GM21423 (cell line): ENCODE measurements at regions not wholly inside any gene's neighbourhood (a gene's known extent, or its start where the extent isn't known, plus 50 kb on each side); places are given as distances from the start of the nearest gene placed in this dataset.

Experiments used
- ATAC-seq: cut with Tn5 transposase; IDR thresholded peaks from one replicate; pipeline ENCODE4 v1.9.1; 2021; ENCODE audit warnings: mild to moderate bottlenecking, moderate library complexity; ENCODE audit not compliant: unreplicated experiment

DNA sequence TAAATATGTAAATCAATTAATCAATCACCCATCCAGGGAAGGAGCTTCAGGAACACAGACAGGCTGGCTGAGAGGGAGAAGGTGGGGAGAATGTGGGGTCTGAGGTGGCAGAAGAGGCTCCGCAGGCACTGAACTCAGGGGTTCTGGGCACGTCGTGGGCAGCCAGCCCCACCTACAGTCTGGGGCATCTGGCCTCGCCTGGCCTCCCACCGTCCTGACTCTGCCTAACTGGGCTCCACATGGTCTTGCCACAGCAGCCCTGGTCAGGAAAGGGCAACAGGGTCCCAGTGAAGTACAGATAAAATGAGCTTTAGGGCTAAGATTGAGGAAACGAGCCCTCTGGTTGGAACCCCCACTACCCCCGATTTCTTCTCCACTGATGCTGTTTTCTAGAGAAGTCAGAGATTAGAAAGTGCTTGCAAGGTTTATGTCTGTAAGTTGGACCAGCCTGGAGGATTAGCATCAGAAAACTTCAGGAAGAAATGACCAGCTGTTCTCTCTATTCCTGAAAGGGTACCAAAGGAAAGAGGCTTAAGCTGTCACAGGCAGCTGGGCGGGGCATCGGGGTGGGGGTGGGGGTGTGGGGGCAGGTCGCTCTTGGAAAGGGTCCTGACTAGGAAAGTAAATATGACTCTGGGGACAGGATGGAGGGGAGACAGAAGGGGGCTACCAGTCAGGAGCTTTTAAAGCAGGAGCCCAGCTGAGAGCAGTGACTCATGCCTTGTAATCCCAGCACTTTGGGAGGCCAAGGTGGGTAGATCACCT, 261.7 kb downstream of the BUD13 start:
- ATAC-seq = no peak

DNA sequence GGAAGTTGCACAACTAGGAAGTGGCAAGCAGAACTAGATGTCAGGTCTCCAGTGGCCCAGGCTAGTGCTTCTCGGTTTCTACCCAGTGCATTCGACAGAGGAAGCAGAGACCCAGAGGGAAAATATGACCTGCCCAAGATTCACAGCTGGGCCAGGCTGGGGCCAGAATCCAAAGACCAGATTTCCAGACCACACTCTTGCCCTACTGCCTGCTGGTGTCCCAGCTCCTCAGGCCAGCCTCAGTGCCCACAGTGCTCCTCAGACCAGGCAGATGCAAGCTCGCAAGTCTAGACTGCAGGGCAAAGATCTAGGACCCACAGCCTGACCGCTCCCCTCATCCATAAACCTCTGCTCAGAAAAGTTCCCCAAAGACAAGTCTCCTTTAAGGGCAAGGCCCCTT, 262.6 kb downstream of the BUD13 start:
- no peak for ATAC-seq

DNA sequence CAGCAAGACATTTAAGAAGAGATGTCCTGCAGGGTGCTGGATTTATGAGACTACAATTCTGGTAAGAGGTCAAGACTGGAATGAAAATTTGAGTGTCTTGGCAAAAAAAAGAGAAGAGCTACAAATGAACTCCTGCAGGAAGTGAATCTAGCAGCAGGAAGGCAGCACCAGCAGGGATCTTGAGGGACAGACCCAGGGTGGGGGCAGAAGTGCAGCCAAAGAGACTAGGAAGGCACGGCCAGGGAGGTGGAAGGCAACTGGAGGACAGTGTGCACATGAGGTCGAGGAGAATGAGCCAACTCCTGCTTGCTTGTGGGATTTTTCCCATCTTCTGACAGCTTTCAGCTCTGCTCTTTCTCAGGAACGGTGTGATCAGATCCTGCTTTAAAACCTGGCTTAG, 263.2 kb downstream of the BUD13 start:
- ATAC-seq = no peak

DNA sequence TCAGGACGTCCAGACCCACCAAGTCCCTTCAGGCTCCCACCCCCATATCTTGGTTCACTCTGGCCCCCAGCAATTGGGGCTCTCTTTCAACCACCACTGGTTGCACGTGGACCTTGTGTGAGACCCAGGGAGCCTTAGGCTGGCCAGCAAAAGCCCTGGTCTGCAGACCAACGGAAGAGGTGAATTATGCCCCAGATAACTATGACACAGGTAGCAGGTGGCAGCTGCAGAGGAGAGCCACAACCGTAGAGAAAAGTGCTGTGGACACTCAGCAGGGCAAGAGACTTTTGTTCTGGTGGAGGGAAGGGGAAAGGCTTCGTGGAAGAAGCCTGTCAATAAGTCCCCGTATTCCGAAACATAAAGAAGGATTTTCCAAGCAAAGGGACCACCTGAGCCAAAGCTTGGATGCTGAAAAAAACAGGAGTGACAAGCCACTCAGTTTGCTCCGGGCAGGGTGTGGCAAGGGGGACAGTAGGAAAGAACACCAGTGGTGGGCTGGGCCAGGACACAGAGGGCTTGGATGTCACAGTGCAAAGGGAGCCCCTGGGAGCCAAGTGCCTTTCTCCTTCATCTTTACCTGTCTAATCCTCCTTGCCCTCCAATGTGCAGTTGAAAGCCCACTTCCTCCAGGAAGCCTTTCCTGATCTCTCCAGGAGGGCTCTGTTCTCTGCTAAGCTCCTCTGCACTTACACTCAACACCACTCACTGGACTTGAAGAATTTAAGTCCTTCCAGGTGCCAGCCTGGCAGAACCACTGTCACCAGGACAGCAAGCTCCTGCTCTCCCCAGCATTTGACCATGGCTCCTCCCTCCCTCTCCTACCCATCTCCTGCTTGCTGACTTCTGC, 264.7 kb downstream of the BUD13 start:
- no peak for ATAC-seq

DNA sequence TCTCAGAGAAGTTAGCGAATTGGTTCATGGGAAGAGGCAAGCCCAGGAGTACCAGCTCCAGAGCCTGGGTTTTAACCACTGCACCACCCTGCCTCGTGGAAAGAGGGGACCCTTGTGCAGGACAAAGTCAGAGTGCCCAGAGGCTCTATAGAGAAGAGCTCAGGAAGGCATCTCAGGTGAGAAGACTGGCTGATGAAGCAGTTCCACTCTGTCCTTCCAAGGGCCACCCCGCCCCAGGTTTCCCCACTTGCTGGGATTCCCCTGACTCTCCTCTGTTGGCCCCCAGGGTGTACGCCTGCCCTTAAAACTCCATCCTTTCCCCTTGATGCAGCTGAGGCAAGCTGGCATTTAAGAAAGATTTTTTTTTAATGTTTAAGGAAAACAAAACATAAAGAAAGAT, 265.8 kb downstream of the BUD13 start:
- no peak for ATAC-seq

DNA sequence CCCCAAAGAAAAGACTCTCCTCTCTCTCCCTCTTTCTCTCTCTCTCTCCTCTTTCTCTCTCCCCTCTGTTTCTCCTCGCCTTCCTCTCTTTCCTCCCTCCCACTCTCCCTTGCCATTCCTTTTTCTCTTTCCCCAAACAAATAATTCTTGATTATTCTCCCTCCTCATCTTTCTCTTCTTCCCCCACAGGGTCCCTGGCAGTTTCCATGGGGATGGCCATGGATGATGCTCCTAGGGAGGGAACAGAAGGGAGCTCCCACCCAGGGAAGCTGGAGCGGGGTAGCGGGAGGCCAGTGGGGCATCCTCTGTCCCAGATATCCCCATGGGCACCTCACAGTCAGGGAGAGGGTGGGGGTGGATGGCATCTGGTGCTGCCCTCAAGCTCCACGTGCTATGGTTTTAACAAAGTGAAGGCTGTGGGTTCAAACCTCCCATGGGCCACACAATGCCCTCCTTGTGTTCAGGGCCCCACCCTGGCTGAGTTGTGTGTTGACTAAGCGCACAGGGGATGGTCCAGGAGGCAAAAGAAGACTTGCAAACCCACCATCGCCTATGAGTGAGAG, 266.4 kb downstream of the BUD13 start:
- ATAC-seq = no peak

DNA sequence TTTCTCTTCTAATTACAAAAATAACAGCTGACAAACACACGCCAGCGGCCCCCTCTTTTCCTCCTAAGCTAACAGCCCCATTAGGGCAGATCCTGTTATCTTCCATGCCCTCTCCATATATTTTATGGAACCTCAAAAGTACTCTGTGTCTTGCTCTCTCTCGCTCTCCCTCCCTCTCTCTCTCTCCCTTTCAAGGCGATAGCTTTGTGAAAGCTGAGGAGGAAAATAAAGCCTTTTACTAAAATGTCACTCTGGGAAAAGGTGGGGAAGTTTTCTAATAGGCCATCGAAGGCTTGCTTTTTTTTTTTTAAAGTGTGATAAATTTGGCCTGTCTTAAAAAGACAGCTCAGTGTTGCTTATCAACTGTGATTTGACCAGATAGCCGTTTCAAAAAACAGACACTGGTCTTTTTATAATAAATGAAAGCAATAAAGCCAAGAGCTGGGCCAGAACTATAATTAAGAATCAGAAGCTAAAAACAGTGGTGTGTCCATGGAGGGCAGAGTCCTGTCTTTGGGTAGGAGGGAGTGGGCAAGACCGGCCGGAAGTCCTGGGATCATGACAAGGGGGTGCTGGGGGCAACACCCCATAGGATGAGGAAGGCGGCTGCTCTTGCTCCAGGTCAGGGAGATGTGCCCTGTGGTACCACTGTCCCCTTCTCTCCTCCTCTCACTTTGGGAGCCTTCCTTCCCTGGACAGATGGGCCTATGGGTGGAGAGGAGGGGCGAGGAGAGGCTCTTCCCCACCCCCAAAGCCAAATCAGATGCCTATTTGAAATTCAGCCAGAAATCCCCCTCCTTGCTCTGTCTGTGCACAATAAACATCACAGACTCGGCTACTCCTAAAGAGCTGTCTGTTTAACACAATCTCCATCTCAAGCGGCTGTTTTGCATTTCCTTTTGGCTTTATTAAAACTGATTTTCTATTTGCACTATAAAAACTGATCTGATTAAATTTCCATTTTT, 267.2 kb downstream of the BUD13 start:
- ATAC-seq = no peak

DNA sequence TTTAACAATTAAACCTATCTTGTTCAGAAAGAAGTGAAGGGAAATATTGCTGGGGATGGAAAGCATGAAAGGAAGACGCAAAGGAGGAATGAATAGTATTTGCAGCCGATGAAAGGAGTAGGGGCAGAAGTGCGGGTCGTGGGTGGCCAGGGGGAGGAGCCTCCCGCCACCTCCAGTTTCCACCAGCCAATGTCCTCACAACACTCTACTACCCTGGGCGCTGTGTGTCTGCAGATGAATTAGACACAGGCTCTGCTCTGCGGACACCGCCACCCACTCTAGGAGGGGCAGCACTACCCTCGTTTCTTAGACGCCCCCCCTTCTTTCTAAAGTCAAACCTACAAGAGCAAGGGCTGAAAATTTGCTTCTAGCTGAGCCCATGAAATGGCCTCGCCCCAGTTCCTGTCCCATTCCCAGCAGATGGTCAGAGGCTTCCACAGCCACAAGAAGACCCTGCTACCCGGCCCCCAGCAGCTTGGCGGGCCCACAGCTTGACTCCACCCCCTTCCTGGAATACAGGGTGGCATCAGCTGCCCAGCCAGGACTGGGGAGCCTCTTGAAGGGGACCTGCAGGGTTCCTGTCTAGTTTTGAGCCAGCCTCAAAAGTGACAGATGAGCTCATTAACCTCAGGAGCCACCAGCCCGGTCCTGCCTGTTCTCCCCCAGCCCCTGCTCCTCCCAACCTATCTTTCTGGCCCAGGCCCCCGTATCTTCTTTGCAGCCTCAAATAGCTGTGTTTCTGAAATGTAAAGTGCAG, 268.1 kb downstream of the BUD13 start:
- no peak for ATAC-seq

DNA sequence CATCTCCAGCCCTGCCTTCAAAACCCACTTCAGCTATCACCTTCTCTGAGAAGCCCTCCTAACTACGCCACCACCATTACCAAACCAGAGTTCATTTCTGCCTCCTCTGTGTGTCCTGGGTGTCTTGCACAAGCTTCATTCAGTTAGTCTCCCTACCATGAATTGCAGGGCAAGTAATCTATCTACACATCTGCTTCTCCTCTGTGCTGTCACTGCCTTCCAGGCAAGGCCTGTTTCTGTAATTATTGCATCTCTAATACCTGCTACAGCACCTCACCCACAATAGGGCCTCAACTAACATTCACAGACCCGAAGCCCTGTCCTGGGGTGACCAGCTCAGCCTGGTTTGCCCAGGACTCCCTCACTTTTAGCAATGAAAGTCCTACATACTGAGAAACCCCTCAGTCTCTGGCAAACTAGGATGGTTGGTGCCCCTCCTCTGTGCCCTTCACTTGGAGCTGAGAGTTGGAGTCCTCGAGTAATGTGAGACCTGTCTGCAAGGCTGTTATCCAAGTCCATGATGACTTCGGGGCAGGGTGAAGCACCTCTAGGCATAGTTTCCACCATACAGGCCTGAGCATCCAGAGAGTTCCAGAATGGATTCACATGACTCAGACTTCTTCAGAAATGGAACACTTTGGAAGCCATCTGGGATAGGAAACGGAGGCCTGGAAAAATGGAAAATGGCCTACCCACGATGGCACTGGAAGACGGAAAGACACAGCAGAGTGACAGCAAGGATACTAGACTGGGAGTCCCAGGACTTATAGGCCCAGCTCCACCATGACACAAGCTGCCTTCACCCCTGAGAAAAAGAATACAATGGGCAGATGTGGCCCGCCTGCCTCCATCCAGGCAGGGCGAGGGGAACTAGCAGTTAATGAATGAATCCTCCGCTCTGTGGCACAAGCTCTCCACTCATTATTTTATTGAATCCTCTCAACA, 269.3 kb downstream of the BUD13 start:
- ATAC-seq = no peak

DNA sequence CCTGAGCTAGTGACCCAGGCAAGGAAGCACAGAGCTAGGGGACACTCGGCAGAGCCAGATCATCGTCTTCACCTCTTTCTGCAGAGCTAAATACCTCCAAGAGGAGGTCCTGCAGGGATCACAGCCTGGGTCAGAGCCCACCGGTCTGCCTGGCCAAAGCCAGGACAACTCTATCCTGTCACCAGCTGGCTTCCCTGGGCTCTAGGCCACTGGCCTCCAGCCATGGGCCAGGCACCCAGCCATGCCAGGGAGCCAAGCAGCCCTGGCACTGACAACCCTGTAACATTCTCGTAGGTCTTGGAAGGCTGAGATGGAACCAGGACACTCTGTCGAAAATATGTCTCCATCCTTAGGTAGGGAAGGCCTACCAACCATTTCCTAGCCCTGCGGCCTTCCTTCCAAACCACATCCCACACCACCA, 270.1 kb downstream of the BUD13 start:
- no peak for ATAC-seq

DNA sequence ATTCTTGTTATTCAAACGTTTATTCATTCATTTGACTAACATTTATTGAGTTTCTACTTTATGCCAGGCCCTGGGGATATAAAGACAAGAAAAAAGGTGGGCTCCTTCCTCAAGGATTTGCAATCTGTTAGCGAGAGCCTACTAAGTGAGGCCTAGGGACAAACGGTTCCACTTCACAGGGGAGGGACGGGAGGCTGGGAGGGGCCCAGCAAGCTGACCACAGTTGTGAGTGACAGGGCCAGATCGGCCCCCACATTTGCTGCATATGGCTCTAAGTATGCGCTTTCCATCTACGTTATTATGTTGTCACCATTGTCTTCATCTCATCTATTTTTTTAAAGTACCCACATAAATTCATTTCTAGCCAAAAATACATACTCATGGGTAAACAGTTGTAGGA, 271.1 kb downstream of the BUD13 start:
- ATAC-seq = no peak

DNA sequence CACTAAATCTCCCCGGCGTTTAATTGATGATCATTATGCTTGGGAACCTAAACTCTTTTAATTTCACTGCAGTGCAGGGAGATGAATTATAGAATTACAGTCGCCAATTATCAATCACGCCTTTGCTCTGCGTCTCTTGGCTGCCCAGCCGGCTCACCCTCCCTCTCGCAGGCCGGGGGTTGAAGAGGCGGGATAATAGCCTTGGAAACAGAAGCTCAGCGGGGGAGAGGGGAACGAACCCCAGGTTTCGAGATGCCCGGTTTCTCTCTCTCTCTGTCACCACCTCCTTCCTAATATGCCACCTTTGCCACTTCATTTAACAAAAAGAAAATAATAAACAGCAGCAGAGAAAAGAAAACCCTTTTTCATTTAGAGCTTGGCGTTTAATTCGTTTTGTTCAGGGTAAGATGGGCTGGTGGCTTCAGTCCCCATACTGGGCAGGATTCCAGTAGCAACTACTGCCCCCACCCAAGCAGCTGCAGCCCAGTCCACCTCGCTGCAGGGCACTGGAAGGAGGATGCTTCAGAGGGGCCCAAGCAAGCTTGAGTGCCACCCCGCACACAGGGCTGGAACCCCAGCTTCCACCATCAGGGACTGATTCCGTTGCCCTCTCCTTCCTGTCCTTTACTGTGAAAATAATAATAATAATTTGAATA, 271.7 kb downstream of the BUD13 start:
- no peak for ATAC-seq

DNA sequence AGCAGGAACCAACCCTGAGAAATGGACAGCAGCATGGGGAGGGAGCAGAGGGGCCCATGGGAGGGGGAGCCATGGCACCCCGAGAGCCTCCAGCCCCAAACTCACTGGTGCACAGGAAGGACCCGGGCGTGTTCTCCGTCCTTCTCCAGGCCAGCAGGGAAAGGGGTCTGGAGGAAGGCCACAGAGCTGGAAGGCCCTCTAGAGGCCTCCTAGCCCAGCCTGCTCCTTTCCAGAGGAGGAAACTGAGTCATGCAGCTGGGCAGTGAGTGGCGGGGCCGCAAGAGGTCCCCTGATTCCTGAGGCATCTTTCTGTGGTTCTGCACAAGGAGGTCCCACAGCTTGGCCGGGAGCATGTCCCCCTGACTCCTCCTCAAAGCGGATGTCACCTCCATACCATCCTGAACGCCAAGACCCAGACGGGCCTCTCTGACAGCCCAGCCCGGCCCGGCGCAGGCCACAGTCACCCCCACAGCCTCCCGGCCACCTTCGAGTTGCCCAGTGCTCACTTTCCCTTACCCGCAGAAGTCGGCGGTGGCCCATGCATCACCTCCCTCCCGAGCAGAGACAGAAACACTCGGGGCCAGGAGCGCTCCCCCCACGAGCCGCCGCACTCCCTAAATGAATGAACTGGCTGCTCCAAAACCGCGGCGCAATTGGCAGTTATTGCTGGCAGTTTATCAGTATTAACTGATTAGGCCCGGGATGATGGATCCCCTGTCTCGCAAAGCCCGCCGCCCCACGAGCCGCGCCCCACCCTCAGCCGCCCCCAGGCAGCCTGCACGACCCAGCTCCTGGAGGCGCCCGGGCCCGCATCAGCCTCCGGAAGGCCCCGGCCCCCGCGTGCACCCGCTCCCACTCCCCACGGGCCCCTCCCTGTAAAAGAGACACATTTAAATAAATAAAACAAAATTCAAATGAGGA, 272.5 kb downstream of the BUD13 start:
- no peak for ATAC-seq

DNA sequence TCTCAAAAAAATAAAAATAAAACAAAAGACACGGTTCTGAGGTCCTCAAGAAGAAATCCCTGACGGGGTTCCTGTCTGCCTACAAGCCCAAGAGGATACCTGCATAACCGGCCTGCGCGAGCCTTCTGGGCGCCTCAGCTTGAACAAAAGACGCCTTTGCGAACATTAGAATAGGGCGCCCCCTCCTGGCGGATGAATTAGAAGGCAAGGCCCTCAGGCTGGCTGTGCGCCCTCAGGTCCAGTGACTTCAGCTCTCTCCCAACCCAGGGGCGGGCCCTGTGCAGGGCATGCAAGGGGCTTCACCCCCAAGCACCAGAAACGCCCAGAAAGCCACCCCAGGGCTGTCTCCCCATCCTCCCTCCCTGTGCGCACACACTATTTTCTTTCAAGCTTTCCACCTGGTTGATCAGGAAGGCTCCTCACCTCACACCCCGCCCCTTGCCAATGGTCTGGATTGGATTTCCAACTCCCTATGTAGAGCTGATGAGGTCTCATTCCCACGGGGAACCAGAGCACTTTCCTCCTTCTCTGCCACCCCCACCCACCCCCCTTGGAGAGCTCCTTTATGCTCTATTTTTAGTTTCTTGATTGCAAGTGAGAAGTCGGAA, 273.3 kb downstream of the BUD13 start:
- no peak for ATAC-seq

DNA sequence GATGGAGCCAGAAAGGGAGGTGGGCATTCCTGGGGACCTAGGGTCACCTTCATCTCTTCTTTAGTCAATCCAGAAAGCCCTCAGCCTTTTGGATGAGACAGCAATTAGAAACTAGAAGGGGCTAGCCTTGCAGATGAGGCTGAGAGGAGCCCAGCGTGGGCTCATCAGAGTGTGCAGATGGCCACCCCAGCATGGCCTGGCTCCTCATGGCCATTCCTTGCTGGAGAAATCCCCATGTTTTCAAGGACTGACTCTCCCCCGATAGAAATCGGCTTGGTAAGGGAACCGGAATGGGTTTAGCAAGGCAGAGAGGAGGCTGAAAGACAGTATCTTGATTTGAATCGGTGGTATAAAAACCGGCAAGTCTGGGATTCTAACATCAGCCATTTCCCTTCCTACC, 274.6 kb downstream of the BUD13 start:
- no peak for ATAC-seq

DNA sequence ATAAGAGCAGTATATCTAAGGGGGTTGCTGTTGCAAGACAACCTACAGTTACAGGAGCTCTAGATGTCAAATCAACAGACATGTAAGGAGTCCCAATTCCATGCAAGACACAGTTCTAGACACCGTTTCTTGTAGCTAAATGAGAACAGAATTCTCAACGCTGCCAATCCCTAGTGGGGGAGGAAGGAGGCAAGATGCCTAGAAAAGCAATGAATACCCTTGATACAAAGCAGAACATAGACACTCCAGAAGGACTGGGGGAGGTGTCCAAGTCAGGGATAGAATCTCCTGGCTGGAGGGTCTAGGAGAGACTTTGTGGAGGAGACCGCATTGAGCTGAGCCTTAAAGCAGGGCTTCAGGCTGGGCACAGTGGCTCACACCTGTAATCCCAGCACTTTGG, 280.2 kb downstream of the BUD13 start:
- ATAC-seq = no peak

DNA sequence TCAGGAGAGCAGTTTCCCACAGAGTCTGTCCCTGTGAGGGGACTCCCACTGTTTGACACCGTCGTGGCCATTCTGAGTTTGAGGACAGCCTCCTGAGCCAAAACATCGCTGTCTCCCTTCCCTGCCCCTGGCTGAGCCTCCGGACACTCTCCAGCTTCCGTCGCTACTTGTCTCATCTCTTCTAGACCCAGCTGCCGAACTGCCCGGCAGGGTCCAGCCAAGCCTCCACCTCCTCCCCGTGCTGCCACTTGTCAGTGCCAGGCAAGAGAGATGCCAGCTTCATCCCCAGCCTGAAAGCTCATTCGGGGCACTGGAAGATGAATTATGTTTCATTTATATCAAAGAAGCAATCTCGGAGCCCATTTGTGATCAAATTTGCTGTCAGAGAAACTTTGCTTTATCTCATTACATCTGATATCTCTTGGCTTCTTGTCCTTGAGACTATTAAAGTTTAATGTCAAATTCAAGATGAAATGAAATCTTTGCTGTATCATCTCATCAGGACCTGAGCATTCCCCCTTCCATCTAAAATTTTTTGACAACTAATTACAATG, 283.9 kb downstream of the BUD13 start:
- no peak for ATAC-seq
